ENCODE measurements at regions not wholly inside any gene's neighbourhood (a gene's known extent, or its start where the extent isn't known, plus 50 kb on each side); places are given as distances from the start of the nearest gene placed in this dataset.

DNA sequence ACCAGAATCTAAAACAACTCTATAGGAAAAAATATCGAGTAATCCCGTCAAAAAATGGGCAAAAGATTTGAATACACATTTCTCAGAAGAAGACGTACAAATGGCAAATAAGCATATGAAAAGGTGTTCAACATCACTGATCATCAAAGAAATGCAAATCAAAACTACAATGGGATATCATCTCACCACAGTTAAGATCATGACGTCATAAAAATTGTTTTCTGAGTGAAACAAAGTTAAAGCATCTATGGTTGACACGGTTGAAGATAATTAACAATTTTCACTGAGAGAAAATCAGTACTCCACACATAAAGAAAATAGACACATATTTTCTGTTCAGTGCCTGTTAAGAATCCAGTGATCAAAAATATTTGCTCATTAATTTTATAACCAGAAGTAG, 1010.8 kb upstream of the ADGRL3 start:
- no peak for DNase-seq (ENCODE audit: low read depth)

DNA sequence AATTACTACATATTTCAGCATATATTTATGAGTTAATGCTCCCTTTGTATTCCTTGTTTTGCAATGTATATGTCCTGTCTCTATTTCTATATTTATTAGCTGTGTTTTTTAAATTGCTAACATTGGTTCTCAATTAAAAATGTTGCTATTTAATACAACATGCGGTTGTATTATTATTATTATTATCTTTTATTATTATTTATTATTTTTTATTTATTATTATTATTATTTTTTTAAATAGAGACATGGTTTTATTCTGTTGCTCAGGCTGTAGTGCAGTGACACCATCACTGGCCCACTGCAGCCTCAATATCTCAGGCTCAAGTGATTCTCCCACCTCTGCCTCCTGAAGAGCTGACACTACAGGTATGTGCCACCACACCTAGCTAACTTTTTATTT, 1005.9 kb upstream of the ADGRL3 start:
- DNase-seq (ENCODE audit: low read depth) = no peak

DNA sequence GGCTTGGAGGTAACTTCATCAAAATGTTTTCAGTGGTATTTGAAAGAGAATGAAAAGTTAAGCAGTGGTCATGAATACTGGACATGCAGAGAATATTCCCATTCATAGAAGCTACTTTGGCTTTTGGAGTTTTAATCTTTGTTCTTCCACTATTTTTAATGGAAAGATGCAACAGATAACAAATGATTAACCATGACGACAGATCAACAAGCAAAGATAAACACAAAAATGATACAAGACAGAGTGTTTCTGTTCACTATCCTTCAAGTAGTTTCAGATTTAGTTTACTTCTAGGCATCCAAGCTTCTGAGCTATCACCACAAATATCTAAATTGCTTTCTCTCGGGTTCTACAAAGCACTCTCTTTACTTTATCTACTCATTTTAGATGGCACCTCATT, 1004.9 kb upstream of the ADGRL3 start:
- DNase-seq (ENCODE audit: low read depth) = no peak

DNA sequence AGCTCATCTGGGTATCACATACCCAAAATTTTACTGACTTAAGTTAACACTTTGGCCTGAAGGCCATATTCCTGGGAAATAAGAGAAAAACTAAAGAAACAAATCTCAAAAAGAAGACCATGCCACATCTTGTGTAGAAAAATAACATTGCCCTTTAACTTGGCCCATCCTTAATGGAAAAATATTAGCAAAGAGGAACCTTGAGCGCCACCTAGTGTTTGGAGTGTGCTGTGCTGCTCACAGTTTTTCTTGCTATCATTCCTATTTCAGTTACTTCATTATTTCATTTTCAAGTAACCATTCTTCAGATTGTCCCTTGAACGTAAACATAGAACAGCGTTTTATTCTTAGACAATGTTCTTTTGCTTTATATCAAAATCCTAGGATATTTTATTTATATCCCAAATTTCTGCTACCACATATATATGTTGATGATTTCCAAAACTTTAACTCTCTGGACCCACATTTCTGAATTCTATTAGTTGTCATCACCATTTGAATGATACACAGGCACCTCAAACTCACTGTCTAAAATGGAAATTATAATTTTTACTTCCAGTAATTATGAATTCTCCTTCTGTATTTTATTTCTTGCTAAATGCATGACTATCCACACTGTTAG, 999.0 kb upstream of the ADGRL3 start:
- no peak for DNase-seq (ENCODE audit: low read depth)

DNA sequence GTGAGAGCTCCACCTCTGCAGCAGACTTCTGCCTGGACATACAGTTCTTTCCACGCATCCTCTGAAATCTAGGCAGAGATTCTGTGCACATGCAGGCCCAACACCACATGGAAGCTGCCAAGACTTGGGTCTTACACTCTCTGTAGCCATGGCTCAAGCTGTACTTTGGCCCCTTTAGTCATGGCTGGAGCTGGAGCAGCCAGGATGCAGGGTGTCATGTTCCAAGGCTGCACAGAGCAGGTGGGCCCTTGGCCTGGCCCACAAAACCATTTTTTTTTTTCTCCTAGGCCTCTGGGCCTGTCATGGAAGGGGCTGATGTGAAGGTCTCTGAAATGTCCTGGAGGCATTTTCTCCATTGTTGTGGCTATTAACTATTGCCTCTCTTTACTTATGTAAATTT, 990.5 kb upstream of the ADGRL3 start:
- DNase-seq (ENCODE audit: low read depth) = no peak

DNA sequence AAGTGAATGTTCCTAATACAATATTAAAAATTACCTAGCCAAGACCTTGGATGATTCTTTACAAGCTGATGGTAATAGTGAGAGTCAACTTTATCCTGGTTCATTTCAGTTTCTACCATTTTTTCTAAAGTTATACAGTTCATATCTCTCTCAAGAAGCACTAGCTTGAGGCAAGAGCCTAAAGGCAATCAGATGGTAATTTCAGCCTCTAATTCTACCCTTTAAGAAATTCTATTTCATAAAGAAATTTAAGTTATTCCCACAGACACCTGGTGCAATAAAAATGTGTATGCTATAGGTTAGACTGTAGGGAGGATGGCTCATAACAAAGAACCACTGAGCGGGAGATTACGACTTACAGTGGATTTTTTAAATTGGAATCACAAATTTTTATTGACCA, 984.2 kb upstream of the ADGRL3 start:
- no peak for DNase-seq (ENCODE audit: low read depth)

DNA sequence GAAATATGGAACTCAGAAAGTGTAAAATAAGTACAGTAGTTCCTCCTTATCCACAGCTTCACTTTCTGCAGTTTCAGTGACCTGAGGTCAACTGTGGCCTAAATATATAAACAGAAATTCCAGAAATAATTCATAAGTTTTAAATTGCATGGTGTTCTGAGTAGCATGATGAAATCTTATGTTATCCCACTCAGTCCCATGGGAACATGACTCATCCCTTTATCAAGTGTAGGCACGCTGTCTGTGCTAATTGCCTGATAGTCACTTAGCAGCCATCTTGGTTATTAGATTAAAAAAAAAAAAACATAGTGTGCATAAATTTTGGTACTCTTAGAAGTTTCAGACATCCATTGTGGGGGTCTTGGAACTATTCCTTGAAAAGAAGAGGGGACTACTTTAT, 983.4 kb upstream of the ADGRL3 start:
- no peak for DNase-seq (ENCODE audit: low read depth)

DNA sequence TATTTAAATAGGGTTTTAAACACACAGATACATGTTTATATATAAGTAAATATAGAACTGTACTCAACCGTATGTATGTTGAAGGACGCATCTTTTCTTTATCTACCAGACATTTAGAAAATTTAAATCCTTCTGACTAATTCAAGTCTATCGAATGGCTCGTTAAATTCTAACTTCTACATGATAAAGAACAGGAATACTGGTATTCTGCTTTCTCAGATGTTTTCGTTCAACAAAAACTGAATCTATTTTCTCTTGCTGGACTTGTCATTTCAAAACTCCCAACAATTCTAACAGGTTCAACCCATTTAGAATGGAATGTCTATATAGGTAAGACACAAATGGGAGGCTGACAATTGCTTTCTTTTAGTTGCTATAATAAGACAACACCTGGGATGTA, 978.3 kb upstream of the ADGRL3 start:
- no peak for DNase-seq (ENCODE audit: low read depth)

DNA sequence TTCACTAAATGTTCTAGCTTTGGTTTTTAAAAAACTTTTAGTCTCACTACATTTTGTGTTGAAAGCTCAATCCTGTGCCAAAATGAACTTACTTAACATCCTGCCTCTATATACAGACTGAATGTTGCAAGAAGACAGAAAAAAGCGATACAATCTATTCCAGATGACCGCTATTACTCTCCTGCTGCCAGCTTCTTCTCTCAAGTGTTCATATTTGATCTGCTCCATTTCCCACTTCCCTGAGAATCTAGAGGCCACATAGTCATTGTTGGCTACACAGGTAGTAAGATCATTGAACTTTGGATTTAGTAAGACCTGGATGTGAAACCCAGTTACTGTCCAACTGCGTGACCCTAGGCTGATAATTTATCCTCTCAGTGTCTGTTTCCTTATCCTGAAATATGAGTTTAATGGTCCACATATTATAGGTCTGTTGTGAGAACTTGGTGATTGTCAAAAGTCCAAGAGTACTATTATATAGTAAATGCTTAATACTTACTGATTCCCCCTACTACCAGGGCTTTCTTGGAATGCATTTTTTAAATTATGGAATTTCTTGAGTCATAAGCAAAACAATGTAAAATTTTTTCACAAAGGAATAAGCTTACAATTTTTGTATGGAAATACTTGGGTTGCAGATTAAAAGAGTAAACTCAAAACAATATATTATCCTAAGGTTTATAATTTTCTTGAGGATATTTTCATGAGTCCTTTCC, 976.8 kb upstream of the ADGRL3 start:
- DNase-seq (ENCODE audit: low read depth) = no peak

DNA sequence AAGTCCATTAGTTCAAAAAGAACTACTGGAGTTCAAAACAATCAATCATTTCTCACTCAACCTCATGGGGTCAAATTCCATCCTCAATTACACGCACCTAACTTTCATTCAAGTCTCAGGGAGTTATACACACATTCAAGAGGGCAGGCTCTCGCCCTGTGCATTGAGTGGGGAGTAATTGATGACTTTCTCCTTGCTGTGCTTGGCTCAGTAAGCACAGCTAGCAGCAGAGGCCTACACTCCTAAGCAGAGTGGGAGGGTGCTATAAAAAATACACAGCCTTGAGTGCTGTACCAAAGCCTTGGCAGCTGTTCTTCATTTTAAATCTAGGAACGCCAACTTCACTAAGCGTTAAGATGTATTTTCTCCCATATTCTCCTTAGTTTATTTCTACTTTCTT, 958.3 kb upstream of the ADGRL3 start:
- no peak for DNase-seq (ENCODE audit: low read depth)

DNA sequence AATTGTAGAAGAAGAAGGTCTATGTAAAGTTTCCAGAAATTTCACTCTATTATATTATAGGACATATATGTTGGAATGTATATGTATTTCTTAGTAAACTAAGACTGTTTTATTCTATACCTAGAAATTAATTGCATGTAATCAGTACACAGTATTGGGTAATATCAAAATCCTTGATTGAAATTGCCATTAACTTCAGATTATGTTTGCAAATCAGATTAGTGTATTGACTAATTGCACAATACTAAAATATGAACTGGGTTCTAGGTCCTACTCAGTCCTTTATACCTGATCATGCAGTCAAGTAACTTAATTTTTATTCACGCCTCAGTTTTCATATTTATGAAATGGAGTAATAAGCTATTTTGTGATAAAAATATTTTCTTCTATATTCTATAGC, 950.3 kb upstream of the ADGRL3 start:
- no peak for DNase-seq (ENCODE audit: low read depth)

DNA sequence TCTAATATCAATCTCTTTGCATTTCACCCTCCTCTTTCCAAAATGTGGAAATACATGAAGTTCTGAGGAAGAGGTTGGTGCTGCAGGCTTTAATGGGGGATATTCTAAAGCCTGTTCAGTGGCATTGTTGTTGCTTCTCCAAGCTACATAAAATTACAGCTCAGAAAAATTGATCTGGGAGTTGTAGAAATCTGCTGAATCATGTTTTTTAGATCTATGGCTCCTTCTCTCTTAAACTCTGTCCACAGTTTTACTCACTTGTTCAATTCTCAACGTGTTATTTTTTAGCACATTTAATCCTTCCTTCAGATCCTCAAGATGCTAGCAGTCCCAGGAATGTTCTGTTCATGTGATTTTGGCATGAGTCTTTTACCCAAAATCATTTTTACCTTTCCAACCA, 949.5 kb upstream of the ADGRL3 start:
- DNase-seq (ENCODE audit: low read depth) = no peak

DNA sequence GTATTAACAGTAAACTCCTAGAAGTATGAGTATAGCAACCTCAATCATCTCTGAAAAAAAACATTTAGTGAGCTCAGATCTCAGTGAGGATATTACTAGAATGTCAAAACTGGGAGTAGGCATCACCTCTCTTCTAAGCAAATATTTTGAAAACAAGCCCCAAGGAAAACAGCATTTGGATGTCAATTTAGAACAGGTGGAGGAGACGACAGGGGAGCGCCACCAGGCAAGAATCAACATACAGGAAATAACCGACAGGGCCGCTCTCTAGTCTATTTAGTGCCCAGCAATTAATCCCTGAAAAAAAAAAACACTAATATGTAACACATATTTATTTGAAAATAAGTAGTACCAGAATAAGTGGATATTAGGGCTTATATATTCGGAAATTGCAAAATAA, 940.3 kb upstream of the ADGRL3 start:
- DNase-seq (ENCODE audit: low read depth) = no peak

DNA sequence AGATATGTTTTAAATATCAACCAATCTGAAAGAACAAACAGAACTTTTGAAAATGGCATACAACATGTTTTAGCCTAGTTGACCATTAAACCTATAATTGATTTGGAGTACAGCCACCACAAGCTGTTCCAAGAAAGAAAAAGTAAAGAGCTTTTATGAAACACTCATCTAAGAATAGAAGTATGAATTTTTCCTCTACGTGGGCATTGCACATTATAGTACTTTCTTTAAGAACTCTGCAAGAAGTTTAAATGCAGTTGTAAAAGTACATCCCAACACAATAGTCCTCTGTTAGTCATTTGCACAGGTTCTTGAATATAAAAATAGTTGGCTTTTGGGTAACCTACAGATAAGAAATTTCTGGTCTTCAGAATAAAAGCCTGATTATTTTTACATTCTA, 933.6 kb upstream of the ADGRL3 start:
- no peak for DNase-seq (ENCODE audit: low read depth)

DNA sequence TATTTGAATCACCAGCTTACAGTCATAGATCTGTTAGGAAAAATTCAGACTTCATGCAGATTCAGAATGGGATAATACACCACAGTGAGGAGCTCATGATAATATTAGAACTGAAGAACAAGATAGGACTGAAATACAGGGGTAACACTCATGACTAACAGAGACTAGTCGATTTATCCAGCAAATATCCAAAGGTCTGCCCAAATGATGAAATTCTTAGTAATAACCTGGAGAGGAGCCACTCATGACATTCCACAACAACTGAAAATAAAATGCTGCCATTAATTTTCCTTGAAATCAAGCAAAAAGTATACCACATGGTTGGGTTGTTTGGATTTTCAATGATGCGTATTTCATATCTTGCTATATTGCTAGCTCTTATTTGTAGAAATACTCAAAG, 903.7 kb upstream of the ADGRL3 start:
- DNase-seq (ENCODE audit: low read depth) = no peak

DNA sequence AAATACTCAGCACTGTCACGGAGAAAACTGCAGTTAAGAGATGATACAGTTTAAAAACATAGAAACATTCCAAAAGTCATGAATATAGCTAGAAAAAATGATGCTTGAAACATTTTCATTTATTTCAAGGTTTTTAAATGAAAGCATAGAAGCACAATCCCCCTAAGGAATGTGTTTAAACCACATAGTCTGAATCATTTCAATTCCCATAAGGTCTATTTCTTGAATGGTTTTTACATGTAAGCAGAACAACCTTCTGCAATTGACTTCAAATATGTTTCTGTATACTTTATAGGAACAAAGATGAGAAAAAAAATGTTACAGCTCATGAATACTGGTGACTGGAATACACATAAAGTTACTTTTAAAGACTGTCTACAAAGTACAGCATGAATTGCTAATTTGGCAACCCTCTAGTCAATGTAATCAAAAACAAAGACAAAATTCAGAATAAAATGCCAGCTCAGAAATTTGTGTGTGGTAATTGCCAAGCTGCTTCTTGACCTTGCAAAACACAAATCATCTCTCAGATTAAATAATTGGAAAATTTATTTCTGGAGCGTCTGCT, 886.4 kb upstream of the ADGRL3 start:
- no peak for DNase-seq (ENCODE audit: low read depth)

DNA sequence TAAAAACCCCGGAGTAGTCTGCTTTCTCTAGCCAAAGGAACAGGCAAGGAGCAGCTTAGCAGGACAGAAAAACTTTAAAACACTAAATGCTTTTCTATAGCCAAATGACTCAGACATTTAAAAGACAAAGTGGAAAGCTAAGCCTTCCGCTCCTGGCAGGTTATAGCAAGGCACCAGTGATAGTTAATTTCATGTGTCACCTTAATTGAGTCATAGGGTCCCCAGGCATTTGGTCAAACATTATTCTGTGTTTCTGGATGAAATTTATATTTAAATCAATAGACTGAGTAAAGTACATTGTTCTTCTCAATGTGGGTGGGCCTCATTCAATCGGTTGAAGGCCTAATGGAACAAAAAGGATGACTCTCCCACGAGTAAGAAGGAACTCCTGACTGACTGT, 885.7 kb upstream of the ADGRL3 start:
- no peak for DNase-seq (ENCODE audit: low read depth)

DNA sequence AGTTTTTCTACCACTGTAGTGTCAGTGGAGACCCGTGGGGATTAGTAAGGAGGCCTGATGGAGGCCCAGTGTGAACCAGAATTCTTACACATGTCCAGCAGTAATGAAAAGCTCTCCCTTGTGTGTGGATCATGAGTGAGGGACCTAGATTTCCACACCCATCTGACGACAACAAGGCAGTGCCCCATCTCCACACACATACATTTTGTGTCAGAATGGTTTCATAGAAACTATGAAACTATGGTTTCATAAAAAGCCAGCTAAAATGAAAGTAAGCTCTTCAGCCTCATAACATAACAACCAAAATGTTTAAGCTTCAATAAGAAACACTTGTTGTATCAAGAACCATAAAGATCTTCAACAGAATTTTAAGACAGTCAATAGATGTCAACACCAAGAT, 884.5 kb upstream of the ADGRL3 start:
- DNase-seq (ENCODE audit: low read depth) = no peak

DNA sequence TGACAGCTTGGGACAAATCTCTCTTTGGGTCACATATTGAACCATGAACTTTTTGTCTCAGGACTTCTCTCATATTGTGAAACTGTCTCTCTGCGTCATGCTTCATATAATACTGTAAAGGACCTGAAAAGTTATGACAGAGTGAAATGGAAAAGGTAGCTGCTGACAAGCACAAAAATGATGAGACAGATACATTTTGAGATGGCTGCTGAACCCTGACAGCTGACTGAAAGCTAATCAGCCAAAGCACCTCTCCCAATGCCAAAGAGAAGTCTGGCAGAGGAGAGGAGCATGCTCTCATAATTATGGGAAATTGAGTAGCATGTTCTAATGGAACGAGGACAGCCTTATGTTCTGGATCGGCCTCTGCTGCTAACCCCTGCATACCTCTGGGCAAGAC, 873.4 kb upstream of the ADGRL3 start:
- DNase-seq (ENCODE audit: low read depth) = no peak

DNA sequence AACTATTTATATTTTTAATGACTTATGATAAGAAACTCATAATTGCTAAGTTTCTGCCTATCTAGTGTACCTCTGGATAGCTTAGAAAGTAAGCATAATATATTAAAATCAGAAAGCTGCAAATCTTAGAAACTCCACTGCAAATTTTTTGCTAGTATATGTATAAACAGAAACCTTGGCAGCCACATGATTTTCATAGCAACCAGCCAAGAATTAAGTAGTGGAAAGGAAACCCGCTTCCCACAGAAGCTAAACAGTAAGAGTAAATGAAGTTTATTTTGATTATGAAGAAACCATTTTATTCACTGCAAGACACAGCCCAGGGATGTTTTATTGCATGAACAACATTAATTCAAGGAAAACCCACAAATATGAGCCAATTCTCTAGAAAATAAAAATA, 872.5 kb upstream of the ADGRL3 start:
- DNase-seq (ENCODE audit: low read depth) = no peak

DNA sequence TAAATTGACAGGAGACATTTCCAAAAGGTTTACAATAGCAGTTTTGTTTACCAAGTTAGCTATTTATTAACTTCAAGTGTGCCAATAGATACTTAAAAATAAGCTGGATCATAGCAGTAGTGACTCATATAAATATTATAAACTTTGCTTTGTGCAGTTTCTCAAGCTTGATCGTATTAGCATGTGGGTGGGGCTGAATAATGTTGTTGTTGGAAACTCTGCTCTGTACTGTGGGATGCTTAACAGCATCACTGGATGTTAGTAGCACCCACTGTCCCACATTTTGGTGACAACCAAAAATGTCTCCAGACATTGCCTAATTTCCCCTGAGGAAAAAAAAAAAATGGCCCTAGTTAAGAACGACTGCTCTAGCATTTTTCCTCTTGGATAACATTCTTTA, 855.2 kb upstream of the ADGRL3 start:
- no peak for DNase-seq (ENCODE audit: low read depth)

DNA sequence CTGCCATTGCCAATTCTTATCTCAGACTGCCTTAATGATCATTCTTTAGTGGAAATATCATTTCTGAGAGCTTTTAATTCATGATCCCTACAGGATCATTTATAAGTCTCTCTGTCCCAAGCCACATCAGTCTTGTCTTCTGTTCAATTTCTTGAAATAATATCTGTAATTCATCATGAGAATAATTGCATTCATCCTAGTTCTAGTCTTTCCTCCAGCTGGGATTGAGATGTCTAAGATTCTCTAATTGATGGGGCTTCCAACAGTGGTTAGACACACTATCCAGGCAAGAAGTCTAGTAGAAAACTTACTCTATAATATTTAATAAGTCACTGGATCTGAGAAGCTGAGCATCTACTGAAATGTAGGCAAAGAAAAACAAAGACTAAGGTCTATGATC, 854.7 kb upstream of the ADGRL3 start:
- no peak for DNase-seq (ENCODE audit: low read depth)

DNA sequence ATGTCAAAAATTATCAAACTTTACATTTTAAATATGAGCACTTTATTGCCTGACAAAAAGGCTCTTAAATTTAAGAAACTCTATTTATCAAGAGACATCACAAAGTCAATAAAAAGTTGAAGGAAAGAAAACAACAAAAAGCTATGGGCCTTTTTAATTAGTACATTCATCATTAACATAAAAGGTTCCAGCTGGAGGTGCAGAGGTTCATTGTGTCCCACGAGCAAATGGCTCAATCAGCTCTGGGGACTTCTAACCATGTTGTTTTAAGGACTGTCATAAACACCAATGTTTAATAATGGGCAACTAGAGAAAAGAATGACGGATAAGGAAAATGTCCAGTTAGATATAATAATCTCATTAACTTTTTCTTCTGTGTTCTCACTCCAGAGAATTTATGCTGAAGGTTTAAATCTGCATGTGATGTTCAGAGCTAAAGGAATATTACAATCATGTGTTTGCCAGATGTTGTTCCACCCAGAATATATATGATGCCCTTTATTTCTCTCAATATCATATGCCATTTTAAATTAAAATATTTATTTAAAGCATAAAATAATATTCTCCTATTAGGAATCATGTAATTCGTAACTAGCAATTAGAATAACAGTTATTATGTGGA, 840.3 kb upstream of the ADGRL3 start:
- DNase-seq (ENCODE audit: low read depth) = no peak

DNA sequence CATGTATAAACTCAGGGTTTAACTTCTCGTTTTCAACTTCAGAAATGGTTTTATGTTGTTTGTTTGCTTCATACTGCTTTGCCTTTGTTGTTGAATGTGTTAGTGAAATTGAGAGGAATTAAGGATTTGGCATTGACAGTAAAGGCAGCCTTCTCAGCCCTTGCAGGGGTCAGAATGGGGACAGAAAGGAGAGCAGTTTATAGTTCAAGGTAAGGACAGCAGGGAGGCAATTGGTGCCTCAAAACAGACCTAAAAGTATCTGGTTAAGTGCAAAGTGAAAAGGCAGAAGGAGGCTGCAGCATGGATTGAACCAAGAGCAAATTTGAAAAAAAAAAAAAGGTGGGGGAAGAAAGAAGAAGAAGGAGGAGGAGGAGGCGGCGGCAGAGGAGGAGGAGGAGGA, 835.0 kb upstream of the ADGRL3 start:
- DNase-seq (ENCODE audit: low read depth) = no peak
